NCI-H524 (cell line): ENCODE measurements at regions not wholly inside any gene's neighbourhood (a gene's known extent, or its start where the extent isn't known, plus 50 kb on each side); places are given as distances from the start of the nearest gene placed in this dataset.
A peak's percentile ranks its signal among the peaks of the same experiment; 100 is the strongest.
"Not testable (repeated sequence)": the region's sequence is repeated elsewhere in the genome, so short reads cannot be mapped to it uniquely, and the experiment has no call there.

Experiments used
- DNase-seq, 2 experiments: peaks; one replicate each; lab custom pipeline; 2025; lab: John Stamatoyannopoulos, UW

- DNase-seq: no peak
These were observed 169.9 kb downstream of the CPE start for GRCh38 chr4:165548702-165549101.

- DNase-seq: no peak
These were observed 174.5 kb downstream of the CPE start for GRCh38 chr4:165553221-165553810.

DNA sequence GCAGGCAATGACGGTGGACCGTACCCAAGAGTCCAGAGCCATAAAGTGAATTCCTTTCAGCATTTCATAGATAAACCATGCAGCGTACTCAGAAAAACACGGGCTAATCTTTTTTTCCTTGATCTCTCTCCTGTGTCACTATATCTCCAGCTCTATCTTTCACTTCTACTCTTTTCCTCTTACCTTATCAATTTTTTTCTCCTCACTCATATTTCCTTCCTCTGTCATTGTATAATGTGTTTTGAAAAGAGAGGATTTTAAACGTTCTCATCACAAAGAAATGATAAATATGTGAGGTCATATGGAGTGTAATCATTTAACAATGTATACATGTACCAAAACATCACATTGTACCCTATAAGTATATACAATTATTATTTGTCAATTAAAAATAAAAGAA, 176.5 kb downstream of the CPE start:
- no peak for DNase-seq

DNA sequence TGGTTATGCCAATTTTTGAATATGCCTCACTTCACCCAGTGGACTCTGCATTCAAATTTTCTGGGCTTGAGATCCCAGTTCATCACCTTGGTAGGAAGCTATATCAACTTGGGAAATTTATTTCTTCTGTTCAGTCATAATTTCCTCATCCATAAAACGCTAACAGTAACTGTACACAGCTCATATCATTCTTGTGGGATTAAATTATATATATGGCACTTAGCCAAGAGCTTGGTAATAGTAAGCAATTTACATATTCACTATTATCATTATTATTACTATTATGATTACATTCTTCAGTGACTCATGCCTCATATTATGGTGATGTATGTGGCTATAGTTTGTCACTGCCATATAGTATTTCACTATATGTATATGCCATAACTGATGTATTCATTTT, 177.6 kb downstream of the CPE start:
- DNase-seq: no peak

DNA sequence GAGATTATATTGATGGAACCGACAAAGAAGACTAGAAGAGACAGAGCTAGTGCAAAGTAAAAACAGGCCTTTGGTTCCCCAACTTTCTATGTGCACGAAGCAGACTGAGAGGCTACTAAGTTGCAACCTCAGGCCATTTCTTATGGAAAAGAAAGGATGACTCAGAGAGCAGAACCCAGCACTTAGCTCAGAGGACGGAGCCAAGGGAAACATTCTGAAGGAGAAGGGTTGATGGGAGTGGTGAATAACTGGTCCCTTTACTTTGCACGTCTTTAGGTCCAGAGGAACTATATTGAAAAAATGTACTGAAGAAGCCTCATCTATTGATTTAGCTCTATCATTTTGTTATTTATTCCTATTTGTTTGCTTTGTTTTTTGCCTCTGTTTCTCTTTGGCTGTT, 182.1 kb downstream of the CPE start:
- no peak for DNase-seq

GRCh38 chr4:165563851-165564250, 185.0 kb downstream of the CPE start:
- no peak for DNase-seq

GRCh38 chr4:165569031-165569430, 190.2 kb downstream of the CPE start:
- no peak for DNase-seq

- DNase-seq: not testable (repeated sequence)
These were observed 192.7 kb downstream of the CPE start for GRCh38 chr4:165571476-165571875.

DNA sequence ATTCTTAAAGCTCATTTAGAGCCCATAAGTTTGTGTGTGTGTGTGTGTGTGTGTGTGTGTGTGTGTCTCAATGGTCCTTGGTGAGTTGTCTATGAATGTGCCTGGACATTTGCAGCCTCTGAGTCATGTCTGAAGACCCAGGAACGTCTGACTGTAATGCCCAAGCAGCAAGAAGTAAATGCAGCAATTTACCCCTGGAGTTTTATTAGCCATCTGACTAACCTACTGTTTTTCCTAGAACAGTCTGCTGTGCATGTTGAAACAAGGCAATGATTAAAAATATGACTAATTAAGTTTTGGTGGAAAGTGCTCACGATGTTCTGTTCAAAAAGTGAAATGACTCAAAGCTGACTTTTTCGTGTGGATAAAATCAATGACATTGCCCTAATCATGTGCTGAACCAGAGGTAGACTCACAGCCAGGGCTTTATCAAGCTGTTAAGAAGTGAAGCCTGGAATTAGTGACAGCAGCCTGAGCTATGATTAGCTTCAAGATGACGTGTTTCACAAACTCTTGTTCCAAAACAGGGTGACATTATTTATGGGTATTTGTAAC, 201.6 kb downstream of the CPE start:
- no peak for DNase-seq

GRCh38 chr4:165583341-165583740, 204.5 kb downstream of the CPE start:
- no peak for DNase-seq

DNA sequence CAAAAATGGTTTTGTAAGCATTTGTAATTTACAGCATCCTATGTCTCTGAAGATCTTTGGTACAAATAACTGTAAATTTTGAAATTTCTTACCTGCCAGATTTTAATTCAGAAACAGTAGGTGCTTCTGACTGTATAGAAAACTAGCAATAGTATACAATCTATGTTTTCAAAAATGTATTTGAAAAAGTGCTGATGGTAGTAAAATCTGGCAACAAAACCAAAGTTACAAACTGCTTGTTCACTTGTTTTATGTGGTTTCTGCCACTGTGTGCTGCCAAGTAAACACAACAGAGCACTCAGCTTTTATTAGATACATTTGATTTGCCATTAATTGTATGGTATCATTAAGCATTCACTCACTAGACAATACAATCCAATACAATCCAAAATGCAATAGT, 206.1 kb downstream of the CPE start:
- no peak for DNase-seq

GRCh38 chr4:165588534-165589315, 209.9 kb downstream of the CPE start:
- DNase-seq: no peak

DNA sequence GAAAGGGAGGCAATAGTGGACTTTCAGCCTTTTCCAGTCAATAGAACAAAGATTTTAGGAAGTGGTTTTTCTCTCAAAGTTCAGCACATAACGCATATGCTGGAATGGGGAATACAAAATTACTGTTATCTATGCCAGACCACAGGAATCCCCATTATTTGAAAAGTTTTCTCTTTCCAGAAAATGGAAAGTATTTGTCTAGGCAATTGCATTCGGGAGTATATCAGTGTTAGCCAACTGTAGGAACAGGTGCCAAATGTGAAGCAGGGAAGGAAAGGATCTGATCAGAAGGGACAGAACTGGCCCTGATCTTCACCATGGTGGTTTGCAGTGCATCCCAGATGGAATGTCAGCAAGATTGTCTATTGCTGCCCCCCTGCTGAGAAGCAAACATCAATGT, 213.6 kb downstream of the CPE start:
- DNase-seq: no peak

- DNase-seq: no peak
These were observed 219.0 kb downstream of the CPE start for GRCh38 chr4:165597581-165598480.

GRCh38 chr4:165600959-165601683, 222.3 kb downstream of the CPE start:
- DNase-seq: no peak

DNA sequence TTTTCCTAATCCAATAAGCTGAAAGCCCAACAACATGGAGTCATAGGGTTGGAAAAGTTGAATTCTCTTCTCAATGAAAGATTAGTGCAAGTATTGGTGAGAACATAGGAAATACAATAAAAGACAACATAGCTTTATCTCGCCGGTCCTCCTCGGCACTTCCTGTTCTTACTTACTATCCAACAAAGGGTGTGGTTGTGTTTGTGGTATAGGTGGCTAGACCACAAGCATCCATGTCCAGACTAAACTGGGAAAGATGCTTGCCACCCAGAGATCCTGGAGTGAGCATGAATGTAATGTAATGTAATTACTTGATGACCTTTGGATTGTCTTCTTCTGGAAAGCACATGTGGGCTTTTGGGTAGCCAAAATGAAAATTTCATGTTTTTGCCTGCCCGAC, 223.8 kb downstream of the CPE start:
- DNase-seq: no peak

DNA sequence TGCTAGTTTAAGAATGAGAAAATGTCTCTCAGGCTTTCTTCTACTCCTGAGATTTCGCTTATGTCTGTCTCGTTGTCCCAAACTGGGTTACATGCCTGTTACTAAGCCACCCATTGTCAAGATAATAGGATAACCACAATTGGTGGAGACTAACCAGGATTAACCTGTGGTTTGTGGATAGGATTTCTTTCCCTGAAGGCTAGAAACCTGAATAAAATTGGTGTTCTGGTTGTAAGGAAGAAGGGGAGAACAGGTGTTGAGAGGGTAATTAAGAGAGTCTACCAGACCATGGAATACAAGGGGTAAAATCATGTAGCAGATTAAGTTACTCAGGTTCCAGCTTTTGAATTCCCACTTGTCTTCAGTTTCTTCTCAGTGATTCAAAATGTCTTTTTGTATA, 225.4 kb downstream of the CPE start:
- peak; percentile 45 to 82 for DNase-seq

DNA sequence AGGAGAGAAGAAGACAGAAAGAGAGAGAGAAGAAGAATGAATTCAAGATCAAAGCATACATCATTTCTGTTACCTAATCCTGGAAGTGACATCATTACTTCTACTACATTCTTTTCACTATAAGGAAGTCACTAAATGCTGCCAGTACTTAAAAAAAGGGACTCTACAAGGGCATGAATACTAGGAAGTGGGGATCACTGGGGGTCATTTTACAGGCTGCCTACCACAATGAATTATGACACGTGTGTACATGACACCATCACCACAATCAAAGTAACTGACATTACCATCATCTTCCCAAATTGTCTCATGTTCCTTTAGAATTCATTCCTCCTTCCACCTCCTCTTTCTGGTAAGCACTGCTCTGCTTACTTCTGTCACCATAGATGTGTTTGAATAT, 227.0 kb downstream of the CPE start:
- no peak for DNase-seq

DNA sequence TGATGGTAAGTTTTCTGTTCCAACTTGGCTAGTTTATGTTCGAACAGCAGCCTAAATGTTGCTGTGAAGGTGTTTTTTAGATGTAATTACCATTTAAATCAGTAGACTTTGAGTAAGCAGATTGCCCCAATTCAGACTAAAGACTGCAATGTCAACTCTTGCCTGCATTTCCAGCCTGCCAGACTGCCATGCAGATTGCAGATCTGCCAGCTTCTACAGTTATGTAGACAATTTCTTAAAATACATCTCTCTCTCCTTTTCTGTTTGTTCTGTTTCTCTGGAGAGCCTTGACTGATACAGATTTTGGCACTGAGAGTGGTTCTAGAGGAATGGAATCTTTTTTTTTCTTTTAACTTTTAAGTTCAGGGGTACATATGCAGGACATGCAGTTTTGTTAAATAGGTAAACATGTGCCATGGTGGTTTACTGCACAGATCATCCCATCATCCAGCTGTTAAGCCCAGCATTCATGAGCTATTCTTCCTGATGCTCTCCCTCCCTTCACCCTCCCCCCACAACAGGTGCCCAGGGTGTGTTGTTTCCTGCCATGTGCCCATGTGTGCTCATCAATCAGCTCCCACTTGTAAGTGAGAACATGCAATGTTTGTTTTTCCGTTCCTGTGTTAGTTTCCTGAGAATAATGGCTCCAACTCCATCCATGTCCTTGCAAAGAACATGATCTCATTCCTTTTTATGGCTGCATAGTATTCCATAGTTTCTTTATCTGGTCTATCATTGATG, 227.8 kb downstream of the CPE start:
- no peak for DNase-seq

- DNase-seq: no peak
These were observed 230.8 kb downstream of the CPE start for GRCh38 chr4:165609653-165610052.
